Karpas-422 (cell line): ENCODE measurements at regions not wholly inside any gene's neighbourhood (a gene's known extent, or its start where the extent isn't known, plus 50 kb on each side); places are given as distances from the start of the nearest gene placed in this dataset.
A peak's percentile ranks its signal among the peaks of the same experiment; 100 is the strongest.

Experiments used
- DNase-seq: peaks from one replicate; pipeline ENCODE4 v3.0.0-alpha.2; 2015
- H2AFZ ChIP-seq: fragments of 200-600 bp; sonication (generic); 2 replicates; pipeline ENCODE4 v1.6.1; 2014; ENCODE audit warnings: antibody characterized with exemption, low read length, mixed read lengths
- H3K27ac ChIP-seq: fragments of 200-600 bp; sonication (generic); 2 replicates; pipeline ENCODE4 v1.5.1; 2014; ENCODE audit warnings: mild to moderate bottlenecking, low read length, moderate library complexity
- H3K27me3 ChIP-seq: fragments of 200-600 bp; sonication (generic); 2 replicates; pipeline ENCODE4 v1.6.1; 2014; ENCODE audit warnings: low read length, mixed read lengths
- H3K36me3 ChIP-seq: fragments of 200-600 bp; sonication (generic); 2 replicates; pipeline ENCODE4 v1.6.1; 2014; ENCODE audit warnings: low read length, mixed read lengths; ENCODE audit not compliant: insufficient read depth
- H3K4me1 ChIP-seq: fragments of 200-600 bp; sonication (generic); 2 replicates; pipeline ENCODE4 v1.6.1; 2014; ENCODE audit warnings: mild to moderate bottlenecking, low read length, mixed read lengths
- H3K4me2 ChIP-seq: fragments of 200-600 bp; sonication (generic); 2 replicates; pipeline ENCODE4 v1.6.1; 2014; ENCODE audit warnings: low read length, low read depth, mild to moderate bottlenecking; ENCODE audit not compliant: poor library complexity, severe bottlenecking
- H3K4me3 ChIP-seq: fragments of 200-600 bp; sonication (generic); 2 replicates; pipeline ENCODE4 v1.5.1; 2014; ENCODE audit warnings: mild to moderate bottlenecking, antibody characterized with exemption, low read length, mixed read lengths
- H3K79me2 ChIP-seq: fragments of 200-600 bp; sonication (generic); 2 replicates; pipeline ENCODE4 v1.6.1; 2014; ENCODE audit warnings: mild to moderate bottlenecking, low read length, mixed read lengths
- H3K9ac ChIP-seq: fragments of 200-600 bp; sonication (generic); 2 replicates; pipeline ENCODE4 v1.6.0; 2014; ENCODE audit warnings: low read length
- H3K9me2 ChIP-seq: fragments of 200-600 bp; sonication (generic), shearing (Covaris generic); replicated peaks from 2 replicates; pipeline ENCODE4 v1.6.0; 2014; ENCODE audit warnings: mild to moderate bottlenecking, low read length, moderate library complexity; ENCODE audit not compliant: insufficient read depth
- H3K9me3 ChIP-seq: fragments of 300-700, 200-600 bp; sonication (generic); 2 replicates; pipeline ENCODE4 v1.6.1; 2014; ENCODE audit warnings: low read length, mixed read lengths
- H4K20me1 ChIP-seq: fragments of 200-600 bp; sonication (generic); 2 replicates; pipeline ENCODE4 v1.6.1; 2014; ENCODE audit warnings: mild to moderate bottlenecking, antibody characterized with exemption, low read length, low read depth; ENCODE audit not compliant: insufficient read depth

- Histone ChIP-seq H2AFZ (peak overlapping the region; percentile 22; the same call in 1 of the 2 replicates), H3K27ac (no peak overlapping the region), H3K27me3 (peaks cover 5% of the 10 kb centered on the region; the same call in 1 of the 2 replicates), H3K4me3 (no peak overlapping the region), H4K20me1 (no peaks in the 10 kb centered on the region), H3K9ac (no peak overlapping the region), H3K9me2 (no peaks in the 10 kb centered on the region), H3K79me2 (no peaks in the 10 kb centered on the region), H3K4me1 (no peaks in the 10 kb centered on the region), H3K36me3 (no peaks in the 10 kb centered on the region), H3K9me3 (peaks cover 15% of the 10 kb centered on the region), H3K4me2 (no peak overlapping the region)
- no peak for DNase-seq
These were observed 169.6 kb upstream of the CLEC14A start for GRCh38 chr14:38425324-38425976.

- H3K27me3 ChIP-seq = peaks cover 5% of the 10 kb centered on the region; the same call in 1 of the 2 replicates
- no peaks in the 10 kb centered on the region for H3K4me1 ChIP-seq
- no peaks in the 10 kb centered on the region for H4K20me1 ChIP-seq
- H3K36me3 ChIP-seq = no peaks in the 10 kb centered on the region
- H2AFZ ChIP-seq = no peak overlapping the region
- no peak for DNase-seq
- H3K9me2 ChIP-seq = no peaks in the 10 kb centered on the region
- no peak overlapping the region for H3K4me3 ChIP-seq
- H3K9me3 ChIP-seq = peaks cover 15% of the 10 kb centered on the region
- H3K9ac ChIP-seq = no peak overlapping the region
- no peak overlapping the region for H3K4me2 ChIP-seq
- H3K79me2 ChIP-seq = no peaks in the 10 kb centered on the region
- H3K27ac ChIP-seq = no peak overlapping the region
These were observed 164.2 kb upstream of the CLEC14A start for GRCh38 chr14:38420048-38420447.

- Histone ChIP-seq H3K27me3 (peaks cover 5% of the 10 kb centered on the region; the same call in 1 of the 2 replicates), H3K79me2 (no peaks in the 10 kb centered on the region), H3K4me2 (no peak overlapping the region), H3K9ac (no peak overlapping the region), H2AFZ (no peak overlapping the region), H4K20me1 (no peaks in the 10 kb centered on the region), H3K36me3 (no peaks in the 10 kb centered on the region), H3K4me3 (no peak overlapping the region), H3K9me3 (peaks cover 15% of the 10 kb centered on the region), H3K27ac (no peak overlapping the region), H3K9me2 (no peaks in the 10 kb centered on the region), H3K4me1 (no peaks in the 10 kb centered on the region)
- DNase-seq = no peak
These were observed 163.7 kb upstream of the CLEC14A start for GRCh38 chr14:38419579-38419978.

GRCh38 chr14:38412654-38413053, 156.8 kb upstream of the CLEC14A start:
- Histone ChIP-seq H2AFZ (no peak overlapping the region), H3K9me3 (no peaks in the 10 kb centered on the region), H3K27me3 (no peaks in the 10 kb centered on the region)

GRCh38 chr14:38410442-38410841, 154.5 kb upstream of the CLEC14A start:
- Histone ChIP-seq H3K27ac (no peak overlapping the region), H3K4me2 (no peak overlapping the region), H3K9ac (no peak overlapping the region), H3K79me2 (no peaks in the 10 kb centered on the region), H3K9me2 (no peaks in the 10 kb centered on the region), H3K4me3 (no peak overlapping the region), H2AFZ (no peak overlapping the region), H4K20me1 (no peaks in the 10 kb centered on the region), H3K9me3 (no peaks in the 10 kb centered on the region), H3K27me3 (no peaks in the 10 kb centered on the region), H3K36me3 (no peaks in the 10 kb centered on the region), H3K4me1 (peaks cover 16% of the 10 kb centered on the region)
- no peak for DNase-seq

More at GRCh38 chr14:38412654-38413053, 156.8 kb upstream of the CLEC14A start:
- DNase-seq = no peak
- Histone ChIP-seq H3K79me2 (no peaks in the 10 kb centered on the region), H3K4me1 (peaks cover 16% of the 10 kb centered on the region), H4K20me1 (no peaks in the 10 kb centered on the region), H3K4me3 (no peak overlapping the region), H3K36me3 (no peaks in the 10 kb centered on the region), H3K9ac (no peak overlapping the region), H3K9me2 (no peaks in the 10 kb centered on the region), H3K4me2 (no peak overlapping the region), H3K27ac (no peak overlapping the region)

GRCh38 chr14:38409071-38409705, 153.3 kb upstream of the CLEC14A start:
- DNase-seq = no peak
- Histone ChIP-seq H3K4me1 (peaks cover 19% of the 10 kb centered on the region), H3K9me2 (no peaks in the 10 kb centered on the region), H3K4me2 (peak overlapping the region; percentile 18), H3K4me3 (no peak overlapping the region), H3K9me3 (no peaks in the 10 kb centered on the region), H3K79me2 (no peaks in the 10 kb centered on the region), H3K9ac (no peak overlapping the region), H3K36me3 (no peaks in the 10 kb centered on the region), H4K20me1 (no peaks in the 10 kb centered on the region), H3K27ac (no peak overlapping the region), H2AFZ (peak overlapping the region; percentile 19), H3K27me3 (no peaks in the 10 kb centered on the region)

GRCh38 chr14:38405851-38406635, 150.2 kb upstream of the CLEC14A start:
- H3K27me3 ChIP-seq = no peaks in the 10 kb centered on the region
- no peaks in the 10 kb centered on the region for H3K9me3 ChIP-seq
- peak overlapping the region; percentile 45 for H2AFZ ChIP-seq
- H4K20me1 ChIP-seq = no peaks in the 10 kb centered on the region
- H3K27ac ChIP-seq = no peak overlapping the region
- H3K4me2 ChIP-seq = no peak overlapping the region
- no peak overlapping the region for H3K4me3 ChIP-seq
- no peak overlapping the region for H3K9ac ChIP-seq
- no peaks in the 10 kb centered on the region for H3K79me2 ChIP-seq
- H3K36me3 ChIP-seq = no peaks in the 10 kb centered on the region
- peak; percentile 51 for DNase-seq
- peaks cover 22% of the 10 kb centered on the region for H3K4me1 ChIP-seq
- H3K9me2 ChIP-seq = no peaks in the 10 kb centered on the region

GRCh38 chr14:38404616-38405015, 148.7 kb upstream of the CLEC14A start:
- Histone ChIP-seq H3K27ac (no peak overlapping the region), H3K4me1 (peaks cover 22% of the 10 kb centered on the region), H3K4me2 (no peak overlapping the region), H3K9me3 (no peaks in the 10 kb centered on the region), H3K9ac (no peak overlapping the region), H3K36me3 (no peaks in the 10 kb centered on the region), H3K9me2 (no peaks in the 10 kb centered on the region), H3K79me2 (no peaks in the 10 kb centered on the region), H4K20me1 (no peaks in the 10 kb centered on the region), H3K27me3 (no peaks in the 10 kb centered on the region), H2AFZ (no peak overlapping the region), H3K4me3 (no peak overlapping the region)
- no peak for DNase-seq
